Stimulated activated CD4-positive, alpha-beta T cell treated with anti-CD3 and anti-CD28 coated beads, TNF-alpha, amount 100 ng/mL, for 4 hours (primary cell): ENCODE measurements at regions not wholly inside any gene's neighbourhood (a gene's known extent, or its start where the extent isn't known, plus 50 kb on each side); places are given as distances from the start of the nearest gene placed in this dataset.

Source experiments
- DNase-seq, 3 experiments: peaks; one replicate each; pipeline ENCODE4 v3.0.0-alpha.2; 2020; ENCODE audit warnings: low read depth in 3 of 3

DNA sequence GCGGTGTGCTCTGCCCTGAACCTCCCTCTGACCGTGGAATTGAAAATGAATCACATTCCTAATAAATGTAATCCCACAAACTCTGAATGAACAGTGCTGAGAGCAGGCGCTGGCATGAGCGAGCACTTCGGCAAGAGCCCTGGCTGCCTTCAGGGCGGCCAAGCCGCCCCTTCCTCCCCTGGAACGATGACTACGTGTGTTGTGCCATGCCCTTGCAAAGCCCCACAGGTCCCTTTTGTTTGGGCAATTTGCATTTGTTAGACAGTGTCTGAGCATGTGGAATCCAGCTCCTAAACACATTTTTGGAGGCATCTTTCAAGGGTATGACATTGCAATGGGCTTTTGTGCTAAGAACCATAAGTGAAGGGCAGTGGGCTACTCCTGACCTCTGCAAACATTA, 95.6 kb upstream of the MKI67 start:
- DNase-seq = no peak

DNA sequence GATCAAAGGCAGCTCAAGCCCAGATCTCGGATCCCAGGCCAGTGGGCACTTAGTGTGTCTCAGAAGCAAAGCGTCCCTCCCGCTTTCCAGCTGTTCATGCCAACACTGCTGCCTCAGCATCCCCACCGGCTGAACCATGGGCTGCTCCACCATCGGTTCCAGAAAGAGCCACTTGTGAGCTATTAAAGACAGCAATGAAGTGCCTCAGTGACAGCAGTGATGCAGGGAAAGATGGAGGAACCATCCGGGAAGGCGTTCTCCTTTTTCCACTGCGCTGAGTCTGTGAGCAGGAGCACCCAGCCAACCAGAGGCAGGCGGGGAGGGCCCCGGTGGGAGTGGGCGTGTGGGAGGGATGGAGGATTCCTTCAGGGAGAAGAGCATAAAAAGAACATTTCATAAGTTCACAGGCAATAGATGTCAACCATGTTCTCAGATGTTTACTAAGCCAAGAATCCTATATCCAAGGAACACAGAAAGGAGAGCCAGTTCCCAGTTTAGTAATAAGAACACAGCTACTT, 96.2 kb upstream of the MKI67 start:
- no peak for DNase-seq

DNA sequence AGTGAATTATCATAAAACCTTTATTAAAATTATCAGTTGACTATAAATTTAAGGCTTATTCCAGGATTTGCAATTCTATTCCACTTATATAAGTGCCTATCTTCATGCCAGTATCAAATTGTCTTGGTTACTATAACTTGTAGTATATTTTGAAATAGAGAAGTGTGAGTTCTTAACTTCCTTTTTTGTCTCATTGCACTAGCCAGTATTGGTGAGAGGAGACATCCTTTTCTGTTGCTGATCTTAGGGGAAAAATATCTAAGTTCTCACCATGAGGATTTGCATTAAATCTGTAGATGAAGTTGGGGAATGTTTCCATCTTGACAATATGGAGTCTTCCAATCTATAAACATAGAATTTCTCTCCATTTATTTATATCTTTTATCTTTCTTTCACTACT, 104.2 kb upstream of the MKI67 start:
- DNase-seq = no peak

DNA sequence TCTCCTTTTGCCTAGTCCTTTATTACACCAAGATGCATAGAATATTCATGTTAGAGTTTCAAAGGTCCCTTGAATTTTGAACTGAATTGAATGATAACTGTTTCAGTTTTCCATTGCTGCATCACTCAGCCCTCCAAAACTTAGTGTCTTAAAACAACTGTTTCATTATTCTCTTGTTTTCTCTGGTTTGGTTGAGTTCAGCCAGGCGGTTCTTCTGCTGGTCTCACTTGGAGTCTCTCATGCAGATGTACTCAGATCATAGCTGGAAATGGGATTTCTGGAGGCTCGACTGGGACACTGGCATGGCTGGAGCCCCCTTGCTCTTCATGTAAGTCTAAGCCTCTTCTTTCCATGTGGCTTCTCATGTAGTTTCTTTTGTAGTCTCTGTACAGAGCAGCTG, 107.2 kb upstream of the MKI67 start:
- DNase-seq = no peak

DNA sequence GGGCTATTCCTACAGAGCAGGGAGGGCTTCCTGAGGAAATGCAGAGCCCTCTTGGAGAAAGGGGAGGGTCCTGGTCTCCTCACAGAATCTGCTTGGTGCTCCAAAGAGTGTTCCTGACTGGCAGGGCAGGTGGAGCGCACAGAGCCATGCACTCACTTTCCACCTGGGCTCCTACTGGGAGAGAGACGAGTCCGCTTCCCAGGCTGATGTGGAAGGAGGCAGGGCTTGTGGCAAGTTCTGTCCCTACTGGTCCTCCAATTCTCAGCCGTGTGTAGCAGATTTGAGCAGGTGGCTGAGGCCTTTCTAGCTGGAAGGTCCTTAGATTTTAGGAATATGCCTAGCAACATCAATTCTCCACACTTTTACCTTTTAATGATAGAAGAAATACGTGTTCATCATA, 111.5 kb upstream of the MKI67 start:
- DNase-seq = no peak

DNA sequence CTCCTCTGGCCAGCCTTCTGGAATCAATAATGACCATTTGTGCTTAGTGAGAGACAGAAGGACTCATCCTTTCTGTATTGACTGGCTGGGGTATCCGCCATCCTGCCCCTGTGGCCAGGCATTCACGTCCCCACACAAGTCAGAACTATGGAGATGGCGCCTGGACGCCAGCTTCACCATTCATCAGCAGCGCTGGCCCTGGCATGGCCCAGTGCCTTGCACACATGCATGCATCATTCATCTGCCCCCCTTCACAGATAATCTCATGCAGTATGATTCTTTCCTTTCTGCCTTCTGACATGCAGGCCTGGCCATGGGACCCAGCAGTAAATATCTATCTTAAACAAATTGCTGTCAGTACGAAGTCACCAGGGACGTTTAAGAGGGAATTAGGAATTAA, 114.8 kb upstream of the MKI67 start:
- no peak for DNase-seq

DNA sequence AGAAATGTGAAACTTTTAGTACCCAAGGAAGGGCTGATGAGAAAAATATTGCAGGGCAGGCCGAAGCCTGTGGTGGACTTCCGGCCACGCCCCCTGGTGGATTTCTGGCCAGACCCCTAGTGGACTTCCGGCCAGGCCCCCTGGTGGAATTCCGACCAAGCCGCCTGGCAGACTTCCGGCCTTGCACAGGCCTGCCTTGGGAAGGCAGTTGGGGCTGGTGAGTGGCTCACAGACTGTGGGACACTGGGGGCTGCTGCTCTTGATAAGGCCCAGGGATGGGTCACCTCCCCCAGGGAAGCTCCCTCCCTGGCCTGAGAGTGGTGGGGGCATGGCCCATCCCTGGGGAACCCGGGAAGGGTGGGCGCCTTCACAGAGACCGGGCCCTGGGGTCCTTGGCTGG, 116.4 kb upstream of the MKI67 start:
- no peak for DNase-seq

DNA sequence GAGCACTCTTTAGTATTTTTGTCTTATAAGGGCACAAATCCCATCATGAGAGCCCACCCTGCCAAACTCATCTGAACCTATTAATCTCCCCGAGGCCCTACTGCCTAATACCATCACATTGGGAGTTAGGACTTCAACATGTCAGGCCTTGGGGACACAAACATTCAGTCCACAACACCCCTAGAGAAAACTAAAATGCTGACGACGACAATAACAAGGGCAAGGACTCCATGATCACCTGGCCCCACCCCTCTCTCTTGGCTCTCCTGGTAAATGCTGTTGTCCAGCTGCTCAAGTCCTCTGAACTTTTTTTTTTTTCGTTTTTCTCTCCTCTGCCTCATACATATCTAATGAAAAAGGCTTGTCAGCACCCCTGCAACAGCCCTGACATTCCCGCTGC, 118.8 kb upstream of the MKI67 start:
- no peak for DNase-seq

DNA sequence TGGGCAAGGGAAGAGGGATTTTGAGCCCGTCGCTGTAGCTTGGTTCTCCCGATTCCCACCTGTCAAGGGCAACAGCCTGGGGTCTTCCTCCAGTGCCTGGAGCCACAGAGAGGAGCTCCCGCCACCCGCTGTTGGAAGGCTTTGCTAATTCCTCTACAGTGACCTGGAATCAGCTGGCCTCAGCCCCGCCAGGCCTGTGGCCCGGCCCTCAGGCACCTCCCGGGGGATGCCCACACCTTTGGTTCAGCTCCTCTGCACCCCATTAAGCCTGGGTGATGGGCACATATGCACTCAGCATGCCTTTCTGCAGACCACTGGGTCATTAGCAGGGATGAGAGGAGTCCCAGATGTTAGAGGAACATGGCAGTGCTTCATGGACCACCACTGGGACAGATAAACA, 121.4 kb upstream of the MKI67 start:
- no peak for DNase-seq

DNA sequence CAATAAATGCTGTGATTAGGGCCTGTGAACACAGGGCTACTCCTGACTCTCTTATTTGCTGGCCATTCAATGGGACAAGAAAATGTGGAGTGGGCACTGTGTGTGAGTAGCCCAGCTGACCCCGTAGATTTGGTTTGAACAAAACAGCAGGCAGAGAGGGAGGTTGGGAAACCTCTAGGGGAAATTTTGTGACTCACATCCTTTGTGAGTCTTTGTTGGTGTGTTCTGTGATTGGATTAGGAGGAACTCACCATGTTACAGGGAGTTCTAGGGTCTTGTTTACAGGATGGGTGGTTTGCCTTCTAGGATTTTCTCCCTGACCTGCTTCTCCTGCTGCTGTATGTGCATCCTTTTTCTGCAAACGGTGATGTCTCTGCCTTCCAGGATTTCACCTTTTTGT, 128.3 kb upstream of the MKI67 start:
- DNase-seq = no peak

DNA sequence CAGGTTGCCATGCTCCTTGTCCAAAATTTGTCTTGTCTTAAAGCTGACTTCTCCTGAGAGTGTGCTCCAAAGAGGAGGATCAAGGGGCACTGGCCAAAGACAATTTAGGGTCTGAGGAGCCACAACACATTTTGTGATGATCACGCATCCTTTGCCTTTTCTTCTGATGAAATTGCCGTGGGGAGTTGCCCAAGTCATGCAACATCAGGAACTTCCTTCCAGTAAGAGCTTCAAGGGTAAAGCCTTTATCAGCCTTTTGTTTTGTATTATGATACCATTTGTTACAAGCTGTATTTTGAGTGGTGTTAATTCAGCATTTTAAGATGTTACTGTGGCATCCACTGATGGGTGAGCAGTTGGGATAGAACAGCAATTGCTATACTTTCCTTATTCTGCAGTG, 131.2 kb upstream of the MKI67 start:
- DNase-seq = no peak

DNA sequence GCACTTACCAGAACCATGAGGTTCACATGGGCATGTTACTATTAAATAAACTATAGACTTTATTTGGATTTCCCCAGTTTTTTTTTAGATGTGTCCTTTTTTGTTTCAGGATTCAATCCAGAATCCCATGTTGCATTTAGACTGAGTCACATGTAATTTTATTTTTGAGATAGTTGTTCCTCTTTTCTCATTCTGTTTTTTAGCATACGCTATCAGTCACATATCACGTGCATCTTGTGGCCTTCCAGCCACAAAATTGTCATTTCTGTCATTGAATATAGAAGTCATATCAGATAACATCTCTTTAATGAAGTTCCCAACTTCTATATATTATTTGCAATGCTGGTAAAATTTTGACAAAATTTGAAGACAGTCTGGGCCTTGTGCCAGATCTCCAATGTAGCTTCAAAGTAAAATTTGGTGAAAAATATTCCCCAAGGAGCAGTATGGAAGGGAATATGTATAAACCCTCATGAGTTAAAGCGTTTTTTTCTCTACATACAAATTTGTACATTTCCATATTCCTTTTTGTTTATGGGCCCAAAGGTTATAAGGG, 132.3 kb upstream of the MKI67 start:
- no peak for DNase-seq

DNA sequence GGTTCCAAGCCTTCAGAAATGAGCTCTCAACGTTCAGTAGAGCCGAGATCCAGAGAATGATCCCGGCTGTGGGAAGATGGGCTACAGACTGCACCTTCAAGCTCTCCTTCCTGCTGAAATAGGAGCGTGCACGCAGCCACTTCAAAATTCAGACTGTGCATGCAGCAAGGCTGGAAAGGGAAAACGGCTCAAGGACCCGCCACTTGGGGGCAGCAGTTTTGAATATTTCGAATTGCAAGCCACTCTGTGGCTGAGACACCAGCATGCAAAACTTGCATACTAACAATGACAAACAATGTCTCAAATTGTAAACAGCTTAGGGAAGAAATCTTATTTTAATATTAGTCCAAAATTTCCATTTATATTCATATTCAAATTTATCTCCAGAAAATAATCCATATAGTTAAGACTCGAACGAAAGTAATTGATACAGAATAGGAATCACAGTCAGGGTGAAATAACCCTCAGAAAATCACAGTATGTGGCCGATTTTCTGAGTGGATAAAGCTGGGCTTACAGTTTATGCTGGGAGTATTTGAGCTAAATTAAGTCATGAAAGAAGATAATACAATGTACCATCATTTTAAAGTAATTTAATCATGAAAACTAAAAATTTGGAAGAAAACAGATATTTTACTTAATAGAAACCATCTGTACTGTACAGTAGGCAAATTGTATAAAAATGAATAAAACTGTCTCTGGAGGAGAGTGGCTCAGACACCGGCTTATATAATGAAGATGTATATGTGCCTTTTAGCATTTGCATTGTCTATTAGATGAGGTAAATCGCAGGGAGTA, 137.9 kb upstream of the MKI67 start:
- DNase-seq = peak; percentile 5 to 8 (median 5)

DNA sequence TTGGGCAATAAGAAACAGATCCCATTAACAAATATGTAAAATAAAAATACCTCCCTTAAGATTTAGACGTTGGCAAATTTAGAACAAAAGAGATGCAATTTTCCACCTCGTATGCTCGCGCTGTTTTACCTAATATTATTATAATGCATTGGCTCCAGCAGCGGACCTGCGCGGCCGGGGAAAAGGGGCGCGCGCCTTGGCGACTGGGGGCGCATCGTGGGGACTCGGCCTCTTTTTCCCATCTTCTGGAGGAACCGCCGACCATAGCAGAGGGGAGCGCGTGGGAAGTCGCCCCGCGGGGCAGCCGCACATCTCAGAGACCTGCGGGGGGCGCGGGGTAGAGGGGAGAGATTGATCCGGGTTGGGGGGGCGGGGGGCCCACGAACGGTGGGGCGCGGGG, 139.4 kb upstream of the MKI67 start:
- no peak for DNase-seq

DNA sequence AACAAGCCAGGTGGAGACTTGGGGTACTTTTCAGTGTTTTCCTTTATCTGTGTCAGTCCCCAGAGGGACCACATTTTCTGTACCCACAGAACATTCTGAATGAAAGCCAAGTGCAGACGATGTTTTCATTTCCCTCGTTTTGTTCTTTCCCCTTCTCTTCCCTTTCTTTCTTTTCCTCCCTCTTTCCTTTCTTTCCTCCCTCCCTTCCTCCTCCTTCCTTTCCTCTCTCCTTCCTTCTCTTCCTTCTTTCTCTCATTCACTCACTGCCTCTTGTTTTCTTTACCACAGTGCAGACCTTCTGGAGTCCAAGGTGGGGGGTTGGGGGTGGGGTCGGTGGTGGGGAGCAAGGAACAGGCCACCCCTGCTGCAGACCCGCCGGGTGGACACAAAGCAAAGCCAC, 141.4 kb upstream of the MKI67 start:
- DNase-seq = no peak

DNA sequence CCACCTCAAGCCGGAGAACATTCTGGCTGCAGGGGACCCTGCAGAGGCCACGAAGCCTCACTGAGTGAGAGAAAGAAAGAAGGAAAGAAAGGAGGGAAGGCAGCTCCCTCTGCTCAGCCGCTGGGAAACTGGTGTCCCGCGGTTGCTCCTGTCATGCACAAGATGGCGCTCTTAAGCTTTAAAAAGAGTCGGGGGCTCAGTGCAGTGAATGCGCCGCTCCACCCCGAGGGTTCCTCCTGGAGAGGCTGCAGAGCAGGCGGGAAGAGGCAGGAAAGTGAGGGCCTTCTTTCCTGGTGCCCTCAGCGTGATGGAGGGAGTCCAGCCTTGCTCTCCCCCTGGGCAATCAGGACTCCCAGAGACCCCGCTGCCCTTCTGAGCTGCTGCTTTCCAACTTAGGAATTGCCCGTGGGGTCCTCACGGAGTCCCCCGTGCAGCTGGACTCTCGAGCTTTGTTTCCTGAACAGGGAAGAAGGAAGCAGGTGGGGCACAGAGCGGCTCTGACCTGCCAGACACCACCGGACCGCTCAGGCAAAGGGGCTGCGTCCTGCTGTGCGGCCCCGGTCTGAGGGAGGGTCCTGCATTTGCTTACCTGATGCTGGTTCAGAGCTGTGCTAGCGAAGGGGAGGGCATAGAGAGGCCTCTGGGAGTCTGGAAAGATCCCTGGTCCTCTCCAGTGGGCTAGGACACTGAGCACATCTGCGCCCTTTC, 141.9 kb upstream of the MKI67 start:
- DNase-seq = no peak

DNA sequence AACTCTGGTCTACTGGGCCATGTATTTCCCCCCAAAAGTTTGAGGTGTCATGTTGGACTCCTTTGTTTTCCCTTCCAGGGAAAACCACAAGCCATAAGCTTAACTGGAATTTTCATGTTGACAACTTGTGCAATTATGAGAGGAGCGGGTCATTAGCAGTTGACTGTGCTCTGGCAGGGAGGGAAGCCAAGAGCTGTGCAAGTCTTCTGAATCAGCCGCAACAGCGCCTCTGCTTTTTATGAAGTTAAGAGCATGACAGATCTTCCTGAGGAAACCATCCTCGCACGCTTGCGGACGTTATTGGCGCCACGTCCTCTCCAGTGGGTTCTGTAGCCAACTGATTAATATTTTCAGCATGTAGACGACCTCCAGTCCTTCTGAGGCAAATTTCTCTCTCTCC, 148.7 kb upstream of the MKI67 start:
- no peak for DNase-seq

DNA sequence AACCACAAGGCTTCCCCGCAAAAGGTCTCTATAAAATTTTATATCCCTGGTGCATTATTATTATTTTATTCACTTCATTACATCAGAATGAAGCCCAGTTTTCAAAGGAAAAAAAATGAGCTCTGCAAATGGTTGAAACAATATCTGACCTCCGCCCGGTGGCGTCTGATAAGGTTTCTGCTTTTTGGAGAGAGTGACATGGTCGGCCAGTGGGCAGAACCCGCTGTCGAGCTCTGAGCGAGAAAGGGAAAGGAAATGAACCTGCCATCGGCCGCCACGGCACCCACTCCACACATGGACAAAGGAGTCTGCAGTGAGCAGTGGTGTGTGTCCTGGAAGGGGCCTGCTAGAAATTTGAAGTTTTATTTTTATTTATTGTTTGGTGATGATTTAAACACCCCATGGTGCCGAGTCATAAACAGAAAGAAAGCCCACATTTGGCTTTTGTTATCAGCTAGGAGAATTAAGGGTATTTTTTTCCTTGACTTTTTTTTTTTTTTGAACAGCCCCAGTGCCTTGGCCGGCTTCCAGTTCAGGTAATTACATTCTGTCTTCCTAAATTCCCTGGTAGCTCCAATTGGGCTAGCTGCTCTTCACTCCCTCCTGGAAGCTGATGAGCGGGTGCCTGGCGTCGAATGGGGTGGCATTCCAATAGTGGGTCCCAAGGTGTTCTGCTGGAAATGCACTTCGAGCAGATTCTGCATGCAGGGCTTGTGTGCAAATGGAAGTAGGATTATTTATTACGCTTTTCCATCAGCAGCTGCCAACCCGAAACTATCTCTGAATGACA, 149.4 kb upstream of the MKI67 start:
- DNase-seq = no peak

DNA sequence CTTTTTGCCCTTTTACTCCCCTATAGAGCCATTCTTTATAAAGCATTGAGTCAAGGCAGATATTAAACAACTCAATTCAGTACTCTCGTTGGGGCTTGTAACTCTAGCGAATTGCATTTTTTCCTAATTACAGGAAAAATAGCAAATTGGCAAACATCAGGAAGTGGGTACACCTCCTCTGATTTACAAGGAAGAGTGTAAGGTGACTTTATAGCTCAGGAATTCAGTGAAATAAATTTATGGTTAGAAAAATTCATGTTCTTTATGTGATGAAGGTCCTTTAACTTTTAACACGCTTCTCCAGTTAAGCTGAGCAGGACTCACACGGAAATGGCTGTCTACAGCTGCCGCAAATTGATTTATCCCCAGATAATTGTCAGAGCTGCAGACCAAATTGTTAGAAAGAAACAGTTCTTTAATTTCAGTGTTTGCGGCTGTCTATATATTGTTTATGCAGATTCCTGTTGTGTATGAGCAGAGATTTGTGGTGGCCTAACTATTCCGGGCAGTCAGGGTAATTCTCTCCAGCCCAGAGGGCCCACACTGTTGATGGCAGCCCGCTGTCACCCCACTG, 151.1 kb upstream of the MKI67 start:
- no peak for DNase-seq

DNA sequence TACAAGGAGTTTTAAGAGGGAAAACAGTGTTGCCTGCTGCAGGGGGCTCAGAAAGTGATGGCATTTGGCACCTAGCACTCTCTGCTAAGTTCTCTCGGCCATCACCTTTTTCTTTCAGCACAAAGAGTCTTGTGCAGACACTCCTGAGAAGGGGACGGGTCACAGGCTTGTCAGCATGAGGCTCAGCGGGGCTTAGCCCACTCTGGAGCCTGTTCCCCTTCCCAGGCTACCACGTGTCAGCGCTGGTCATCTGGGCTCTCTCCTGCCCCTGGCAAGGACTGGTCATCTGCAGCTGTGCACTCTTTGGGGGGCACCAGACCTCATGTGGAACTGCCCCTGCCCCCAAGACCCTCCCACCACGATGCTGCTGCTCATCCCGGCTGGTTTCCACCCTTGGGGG, 152.1 kb upstream of the MKI67 start:
- no peak for DNase-seq

DNA sequence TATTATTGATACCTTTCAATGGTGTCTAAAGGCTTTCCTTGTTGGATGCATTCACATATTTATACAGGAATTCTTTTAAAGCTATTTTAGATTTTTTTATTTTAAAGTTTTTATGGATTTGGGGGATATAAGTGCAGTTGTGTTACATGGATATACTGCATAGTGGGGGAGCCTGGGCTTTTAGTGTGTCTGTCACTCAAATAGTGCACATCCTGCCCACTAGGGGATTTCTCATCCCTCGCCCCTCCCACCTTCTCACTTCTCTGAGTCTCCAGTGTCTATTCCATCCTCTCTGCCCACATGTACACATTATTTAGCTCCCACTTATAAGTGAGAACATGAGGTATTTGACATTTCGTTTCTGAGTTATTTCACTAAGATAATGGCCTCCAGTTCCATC, 154.0 kb upstream of the MKI67 start:
- DNase-seq = no peak

DNA sequence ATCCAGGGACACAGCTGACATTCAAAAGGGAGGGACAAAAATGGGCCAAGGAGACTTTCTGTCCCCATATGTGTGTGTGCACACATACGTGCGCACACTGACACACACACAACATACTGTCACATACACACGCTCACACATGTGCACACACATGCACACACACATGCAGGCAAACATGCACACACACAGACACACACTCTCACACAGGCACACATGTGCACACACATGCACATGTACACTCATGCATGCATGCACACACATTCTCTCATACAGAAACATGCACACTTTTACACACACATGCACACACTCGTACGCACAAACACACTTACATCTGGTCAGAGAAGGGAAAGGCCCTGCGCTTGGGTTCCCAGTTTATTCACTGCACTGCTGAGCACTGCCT, 155.1 kb upstream of the MKI67 start:
- DNase-seq = no peak
